Prostate gland (tissue), 2 donors: ENCODE measurements at regions not wholly inside any gene's neighbourhood (a gene's known extent, or its start where the extent isn't known, plus 50 kb on each side); places are given as distances from the start of the nearest gene placed in this dataset.
"Not testable (repeated sequence)": the region's sequence is repeated elsewhere in the genome, so short reads cannot be mapped to it uniquely, and the experiment has no call there.

ENCODE experiments used
- CTCF ChIP-seq, 4 experiments: fragments of 200-600 bp in 2 of 4; fragments of 450-650 bp in 2 of 4; sonication (generic) in 2 of 4; IDR thresholded peaks; 1 replicate in 3 of 4; 2 replicates in 1 of 4; pipeline ENCODE4 v1.5.1; 2016 to 2019; ENCODE audit warnings: antibody characterized with exemption in 4 of 4, mild to moderate bottlenecking in 2 of 4, moderate library complexity in 2 of 4
- POLR2A ChIP-seq: fragments of 450-650 bp; IDR thresholded peaks from one replicate; pipeline ENCODE4 v1.6.1; 2016; ENCODE audit warnings: antibody characterized with exemption, mild to moderate bottlenecking
- POLR2AphosphoS5 ChIP-seq: sonication (generic); formaldehyde crosslinking; IDR thresholded peaks from one replicate; pipeline ENCODE4 v1.6.1; 2017; ENCODE audit warnings: antibody characterized with exemption

- not testable (repeated sequence) for TF ChIP-seq CTCF (IDR thresholded peaks at IDR 0.05); POLR2A; POLR2AphosphoS5
Observed at GRCh38 chr21:6459761-6460160, 4061.6 kb upstream of the TPTE start.
